ENCODE measurements at regions not wholly inside any gene's neighbourhood (a gene's known extent, or its start where the extent isn't known, plus 50 kb on each side); places are given as distances from the start of the nearest gene placed in this dataset.

- intact Hi-C loops (cut with DNase I), result no loop called here
- no peak overlapping the region for H3K4me3 ChIP-seq
- H3K27ac ChIP-seq, result no peak overlapping the region
- no peak for DNase-seq
- TF ChIP-seq, protein P1, sequence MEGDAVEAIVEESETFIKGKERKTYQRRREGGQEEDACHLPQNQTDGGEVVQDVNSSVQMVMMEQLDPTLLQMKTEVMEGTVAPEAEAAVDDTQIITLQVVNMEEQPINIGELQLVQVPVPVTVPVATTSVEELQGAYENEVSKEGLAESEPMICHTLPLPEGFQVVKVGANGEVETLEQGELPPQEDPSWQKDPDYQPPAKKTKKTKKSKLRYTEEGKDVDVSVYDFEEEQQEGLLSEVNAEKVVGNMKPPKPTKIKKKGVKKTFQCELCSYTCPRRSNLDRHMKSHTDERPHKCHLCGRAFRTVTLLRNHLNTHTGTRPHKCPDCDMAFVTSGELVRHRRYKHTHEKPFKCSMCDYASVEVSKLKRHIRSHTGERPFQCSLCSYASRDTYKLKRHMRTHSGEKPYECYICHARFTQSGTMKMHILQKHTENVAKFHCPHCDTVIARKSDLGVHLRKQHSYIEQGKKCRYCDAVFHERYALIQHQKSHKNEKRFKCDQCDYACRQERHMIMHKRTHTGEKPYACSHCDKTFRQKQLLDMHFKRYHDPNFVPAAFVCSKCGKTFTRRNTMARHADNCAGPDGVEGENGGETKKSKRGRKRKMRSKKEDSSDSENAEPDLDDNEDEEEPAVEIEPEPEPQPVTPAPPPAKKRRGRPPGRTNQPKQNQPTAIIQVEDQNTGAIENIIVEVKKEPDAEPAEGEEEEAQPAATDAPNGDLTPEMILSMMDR (IDR thresholded peaks at IDR 0.05), result no peak
- no peak for TF ChIP-seq POLR2A (IDR thresholded peaks at IDR 0.05)
- H3K9me3 ChIP-seq, result no peaks in the 10 kb centered on the region
- no peaks in the 10 kb centered on the region for H3K4me1 ChIP-seq
- no peaks in the 10 kb centered on the region for H3K36me3 ChIP-seq
- WGBS, 2 donors, result 73 to 88% methylated on average over 8 of the region's 8 CpGs
- H3K27me3 ChIP-seq, result no peaks in the 10 kb centered on the region
Measured at GRCh38 chr22:47698906-47699305, 936.5 kb downstream of the TBC1D22A start.

DNA sequence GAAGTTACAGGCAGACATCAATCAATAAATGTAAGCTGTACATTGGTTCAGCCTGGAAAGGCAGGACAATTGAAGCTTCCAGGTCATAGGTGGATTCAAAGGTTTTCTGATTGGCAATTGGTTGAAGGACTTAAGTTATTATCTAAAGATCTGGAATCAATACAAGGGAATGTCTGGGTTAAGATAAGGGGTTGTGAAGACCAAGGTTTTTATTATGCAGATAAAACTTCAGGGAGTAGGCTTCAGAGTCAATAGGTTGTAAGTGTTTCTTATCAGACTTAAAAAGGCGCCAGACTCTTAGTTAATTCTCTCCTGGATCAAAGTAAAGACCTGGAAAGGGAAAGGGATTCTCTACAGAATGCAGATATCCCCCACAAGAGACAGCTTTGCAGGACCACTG lies 935.4 kb downstream of the TBC1D22A start:
- H3K9me3 ChIP-seq, result no peaks in the 10 kb centered on the region
- no peaks in the 10 kb centered on the region for H3K27me3 ChIP-seq
- H3K4me3 ChIP-seq, result no peak overlapping the region
- H3K27ac ChIP-seq, result no peak overlapping the region
- no peak for DNase-seq
- no peaks in the 10 kb centered on the region for H3K4me1 ChIP-seq
- TF ChIP-seq POLR2A (IDR thresholded peaks at IDR 0.05), result no peak
- TF ChIP-seq, protein P1 (IDR thresholded peaks at IDR 0.05), result no peak
- WGBS, 2 donors, result 33 to 45% methylated on average over 1 of the region's 1 CpG
- intact Hi-C loops (cut with DNase I), result no loop called here
- no peaks in the 10 kb centered on the region for H3K36me3 ChIP-seq

DNA sequence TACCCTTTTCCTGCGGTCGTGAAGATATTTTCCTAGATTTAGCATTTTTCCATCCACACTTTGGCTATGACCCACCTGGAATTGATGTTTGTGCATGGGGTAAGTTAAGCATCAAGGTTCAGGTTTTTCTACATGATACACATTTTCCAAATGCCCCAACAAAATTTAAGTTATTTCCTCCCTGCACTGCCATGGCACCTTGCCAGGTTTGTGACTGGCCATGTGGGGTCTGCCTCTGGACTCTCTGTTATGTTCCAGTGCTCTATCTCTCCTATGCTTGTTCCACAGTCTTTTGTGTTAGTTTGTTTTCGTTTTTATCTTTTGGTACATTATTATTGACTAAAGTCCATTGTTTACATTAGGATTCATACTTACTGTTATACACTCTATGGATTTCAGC lies 934.3 kb downstream of the TBC1D22A start:
- 59 to 66% methylated on average over 3 of the region's 3 CpGs for WGBS, 2 donors
- TF ChIP-seq POLR2A (IDR thresholded peaks at IDR 0.05), result no peak
- TF ChIP-seq, protein P1 (IDR thresholded peaks at IDR 0.05), result no peak
- Histone ChIP-seq H3K9me3 (no peaks in the 10 kb centered on the region), H3K4me3 (no peak overlapping the region), H3K4me1 (no peaks in the 10 kb centered on the region), H3K27ac (no peak overlapping the region), H3K27me3 (no peaks in the 10 kb centered on the region), H3K36me3 (no peaks in the 10 kb centered on the region)
- no peak for DNase-seq
- intact Hi-C loops (cut with DNase I), result no loop called here

GRCh38 chr22:47695176-47695575 lies 932.7 kb downstream of the TBC1D22A start:
- Histone ChIP-seq H3K4me3 (no peak overlapping the region), H3K27ac (no peak overlapping the region), H3K27me3 (no peaks in the 10 kb centered on the region), H3K4me1 (no peaks in the 10 kb centered on the region), H3K9me3 (no peaks in the 10 kb centered on the region), H3K36me3 (no peaks in the 10 kb centered on the region)
- no peak for DNase-seq
- TF ChIP-seq, protein P1 (IDR thresholded peaks at IDR 0.05), result no peak
- TF ChIP-seq POLR2A (IDR thresholded peaks at IDR 0.05), result no peak
- WGBS, 2 donors, result 73 to 83% methylated on average over 5 of the region's 5 CpGs
- intact Hi-C loops (cut with DNase I), result no loop called here

- H3K27ac ChIP-seq, result no peak overlapping the region
- 51 to 72% methylated on average over 4 of the region's 4 CpGs for WGBS, 2 donors
- H3K4me1 ChIP-seq, result no peaks in the 10 kb centered on the region
- no peaks in the 10 kb centered on the region for H3K27me3 ChIP-seq
- no peaks in the 10 kb centered on the region for H3K9me3 ChIP-seq
- H3K36me3 ChIP-seq, result no peaks in the 10 kb centered on the region
- intact Hi-C loops (cut with DNase I), result no loop called here
- no peak for DNase-seq
- TF ChIP-seq, protein P1 (IDR thresholded peaks at IDR 0.05), result no peak
- TF ChIP-seq POLR2A (IDR thresholded peaks at IDR 0.05), result no peak
- no peak overlapping the region for H3K4me3 ChIP-seq
Measured at GRCh38 chr22:47694536-47695130, 932.2 kb downstream of the TBC1D22A start.

Data from esophagus squamous epithelium (tissue), 5 donors.